CD14-positive monocyte (primary cell): ENCODE measurements at regions not wholly inside any gene's neighbourhood (a gene's known extent, or its start where the extent isn't known, plus 50 kb on each side); places are given as distances from the start of the nearest gene placed in this dataset.

Source experiments
- DNase-seq, 3 donors: peaks; one replicate each; pipeline ENCODE4 v3.0.0-alpha.2; 2011 to 2022
- H2AFZ ChIP-seq: 2 replicates; pipeline ENCODE4 v1.6.0; 2012; ENCODE audit warnings: mild to moderate bottlenecking, low read depth, low read length, inconsistent platforms; ENCODE audit not compliant: insufficient read depth, poor library complexity, severe bottlenecking
- H3K27ac ChIP-seq, 2 donors: 1 replicate in 1 of 2; 2 replicates in 1 of 2; pipeline ENCODE4 v1.5.1; 2012 to 2013; ENCODE audit warnings: low read length in 2 of 2, control low read depth in 1 of 2, inconsistent platforms in 1 of 2, low read depth in 1 of 2, mild to moderate bottlenecking in 1 of 2
- H3K27me3 ChIP-seq, 2 donors: one replicate each; pipeline versions ENCODE4 v1.6.0 to v1.6.1; 2011 to 2013; ENCODE audit warnings: low read length in 2 of 2; ENCODE audit not compliant: control insufficient read depth in 2 of 2, insufficient read depth in 2 of 2
- H3K36me3 ChIP-seq, 2 donors: replicated peaks in 1 of 2; 1 replicate in 1 of 2; 2 replicates in 1 of 2; pipeline versions ENCODE4 v1.5.1 to v1.6.1; 2012 to 2013; ENCODE audit warnings: low read length in 2 of 2, control low read depth in 1 of 2, inconsistent platforms in 1 of 2, mild to moderate bottlenecking in 1 of 2; ENCODE audit not compliant: insufficient read depth in 2 of 2, control insufficient read depth in 1 of 2
- H3K4me1 ChIP-seq, 2 donors: 1 replicate in 1 of 2; 2 replicates in 1 of 2; pipeline versions ENCODE4 v1.5.1 to v1.6.1; 2012 to 2013; ENCODE audit warnings: low read length in 2 of 2, control low read depth in 1 of 2, inconsistent platforms in 1 of 2, mild to moderate bottlenecking in 1 of 2, moderate library complexity in 1 of 2; ENCODE audit not compliant: insufficient read depth in 2 of 2, control insufficient read depth in 1 of 2
- H3K4me2 ChIP-seq: replicated peaks from 2 replicates; pipeline ENCODE3; 2012; ENCODE audit warnings: low read length, moderate library complexity, mild to moderate bottlenecking; ENCODE audit not compliant: poor library complexity, severe bottlenecking; ENCODE audit errors: extremely low read depth
- H3K4me3 ChIP-seq, 3 experiments: fragments of 200-600 bp in 1 of 3; sonication (generic) in 1 of 3; replicated peaks in 1 of 3; 1 replicate in 2 of 3; 2 replicates in 1 of 3; pipeline ENCODE4 v1.5.1; 2011 to 2013; ENCODE audit warnings: low read length in 3 of 3, mild to moderate bottlenecking in 3 of 3, control low read depth in 2 of 3, low read depth in 2 of 3, inconsistent platforms in 1 of 3, moderate library complexity in 1 of 3
- H3K79me2 ChIP-seq: 2 replicates; pipeline ENCODE4 v1.6.0; 2012; ENCODE audit warnings: mild to moderate bottlenecking, control low read depth, inconsistent platforms, low read length, moderate library complexity; ENCODE audit not compliant: insufficient read depth
- H3K9ac ChIP-seq: 2 replicates; pipeline ENCODE4 v1.6.0; 2017; ENCODE audit warnings: low read length, mild to moderate bottlenecking; ENCODE audit not compliant: insufficient read depth, poor library complexity, severe bottlenecking
- H3K9me3 ChIP-seq, 2 donors: replicated peaks in 1 of 2; 1 replicate in 1 of 2; 2 replicates in 1 of 2; pipeline versions ENCODE4 v1.5.1 to v1.6.1; 2012 to 2013; ENCODE audit warnings: low read length in 2 of 2, control low read depth in 1 of 2; ENCODE audit not compliant: control insufficient read depth in 1 of 2, insufficient read depth in 1 of 2
- H4K20me1 ChIP-seq: 2 replicates; pipeline ENCODE4 v1.6.0; 2012; ENCODE audit warnings: mild to moderate bottlenecking, low read length, control low read depth, moderate library complexity; ENCODE audit not compliant: insufficient read depth
- H3K27ac Mint-ChIP-seq, 7 donors: one replicate each; pipeline ENCODE4 v1.8.0; 2020; ENCODE audit warnings: mild to moderate bottlenecking in 7 of 7, mixed read lengths in 7 of 7, moderate library complexity in 6 of 7, inconsistent platforms in 2 of 7
- H3K27me3 Mint-ChIP-seq, 3 donors: one replicate each; pipeline ENCODE4 v1.8.0; 2021 to 2022; ENCODE audit warnings: low read depth in 3 of 3, mild to moderate bottlenecking in 3 of 3, mixed read lengths in 3 of 3, moderate library complexity in 3 of 3, inconsistent platforms in 1 of 3
- H3K36me3 Mint-ChIP-seq, 2 donors: one replicate each; pipeline ENCODE4 v1.8.0; 2020; ENCODE audit warnings: mixed read lengths in 2 of 2, inconsistent platforms in 1 of 2, mild to moderate bottlenecking in 1 of 2
- H3K4me1 Mint-ChIP-seq: one replicate; pipeline ENCODE4 v1.8.0; 2020; ENCODE audit warnings: mild to moderate bottlenecking, mixed read lengths
- H3K4me3 Mint-ChIP-seq, 2 donors: one replicate each; pipeline ENCODE4 v1.8.0; 2020; ENCODE audit warnings: mild to moderate bottlenecking in 2 of 2, mixed read lengths in 2 of 2, moderate library complexity in 1 of 2
- H3K9me3 Mint-ChIP-seq, 7 donors: one replicate each; pipeline ENCODE4 v1.8.0; 2020 to 2022; ENCODE audit warnings: mixed read lengths in 7 of 7, mild to moderate bottlenecking in 6 of 7, moderate library complexity in 6 of 7, inconsistent platforms in 2 of 7
- WGBS: methylation state at CpG from one replicate; pipeline ENCODE4 v1.1.5; 2013; ENCODE audit warnings: missing lambda C conversion rate; ENCODE audit not compliant: insufficient coverage; 5-methylcytosine and 5-hydroxymethylcytosine counted together
- intact Hi-C, 2 donors: fragments of 100-400 bp; cut with micrococcal nuclease; formaldehyde crosslinking; loops; one replicate each; pipeline versions ENCODE4 v1.15.0 to v1.15.1; 2023
- TF ChIP-seq, protein P1 (sequence below): fragments of 200-600 bp; IDR thresholded peaks from one replicate; pipeline ENCODE4 v1.8.0; 2022; ENCODE audit warnings: antibody characterized with exemption, mild to moderate bottlenecking

GRCh38 chr6:130282234-130282995, 59.7 kb upstream of the SAMD3 start:
- Mint-ChIP-seq H3K4me3 (no peak overlapping the region), H3K4me1 (no peaks in the 10 kb centered on the region), H3K27ac (no peak overlapping the region), H3K36me3 (no peaks in the 10 kb centered on the region), H3K27me3 (peaks cover 0 to 3% (median 2%) of the 10 kb centered on the region in 3 donors), H3K9me3 (peaks cover 0 to 7% (median 3%) of the 10 kb centered on the region in 7 donors)
- H3K4me1 ChIP-seq = no peaks in the 10 kb centered on the region
- no peak overlapping the region for H3K4me2 ChIP-seq
- TF ChIP-seq, protein P1, sequence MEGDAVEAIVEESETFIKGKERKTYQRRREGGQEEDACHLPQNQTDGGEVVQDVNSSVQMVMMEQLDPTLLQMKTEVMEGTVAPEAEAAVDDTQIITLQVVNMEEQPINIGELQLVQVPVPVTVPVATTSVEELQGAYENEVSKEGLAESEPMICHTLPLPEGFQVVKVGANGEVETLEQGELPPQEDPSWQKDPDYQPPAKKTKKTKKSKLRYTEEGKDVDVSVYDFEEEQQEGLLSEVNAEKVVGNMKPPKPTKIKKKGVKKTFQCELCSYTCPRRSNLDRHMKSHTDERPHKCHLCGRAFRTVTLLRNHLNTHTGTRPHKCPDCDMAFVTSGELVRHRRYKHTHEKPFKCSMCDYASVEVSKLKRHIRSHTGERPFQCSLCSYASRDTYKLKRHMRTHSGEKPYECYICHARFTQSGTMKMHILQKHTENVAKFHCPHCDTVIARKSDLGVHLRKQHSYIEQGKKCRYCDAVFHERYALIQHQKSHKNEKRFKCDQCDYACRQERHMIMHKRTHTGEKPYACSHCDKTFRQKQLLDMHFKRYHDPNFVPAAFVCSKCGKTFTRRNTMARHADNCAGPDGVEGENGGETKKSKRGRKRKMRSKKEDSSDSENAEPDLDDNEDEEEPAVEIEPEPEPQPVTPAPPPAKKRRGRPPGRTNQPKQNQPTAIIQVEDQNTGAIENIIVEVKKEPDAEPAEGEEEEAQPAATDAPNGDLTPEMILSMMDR = no peak
- intact Hi-C loops = no loop called here
- no peaks in the 10 kb centered on the region for H3K36me3 ChIP-seq
- no peak overlapping the region for H2AFZ ChIP-seq
- H3K9ac ChIP-seq = no peak overlapping the region
- H4K20me1 ChIP-seq = no peaks in the 10 kb centered on the region
- H3K27me3 ChIP-seq = no peaks in the 10 kb centered on the region
- H3K9me3 ChIP-seq = no peaks in the 10 kb centered on the region
- no CpG with 5 or more reads among the region's 2 CpGs for WGBS
- no peaks in the 10 kb centered on the region for H3K79me2 ChIP-seq
- no peak overlapping the region for H3K4me3 ChIP-seq
- DNase-seq = no peak
- H3K27ac ChIP-seq = no peak overlapping the region

DNA sequence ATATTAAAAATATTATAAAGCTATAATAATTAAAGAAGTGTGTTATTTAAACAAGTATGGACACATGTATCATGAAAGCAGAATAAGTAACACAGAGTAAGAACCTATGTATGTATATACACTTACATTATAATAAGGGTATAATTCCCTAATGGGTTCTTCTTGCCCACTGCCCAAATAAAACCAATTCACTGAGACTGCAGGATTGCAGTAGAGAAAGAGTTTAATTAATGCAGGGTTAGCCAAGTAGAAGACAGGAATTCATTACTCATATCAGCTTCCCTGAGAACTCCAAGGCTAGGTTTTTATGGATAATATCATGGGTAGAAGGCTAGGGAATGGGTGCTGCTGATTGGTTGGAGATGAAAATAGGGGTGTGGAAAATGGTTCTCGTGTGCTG, 53.8 kb upstream of the SAMD3 start:
- peaks cover 6 to 27% of the 10 kb centered on the region in 2 donors for H3K9me3 ChIP-seq
- Mint-ChIP-seq H3K27ac (no peak overlapping the region), H3K36me3 (no peaks in the 10 kb centered on the region), H3K9me3 (peaks cover 7 to 42% (median 22%) of the 10 kb centered on the region in 7 donors), H3K4me3 (no peak overlapping the region), H3K27me3 (peaks cover 0 to under 1% (median 0%) of the 10 kb centered on the region in 3 donors), H3K4me1 (no peaks in the 10 kb centered on the region)
- no peaks in the 10 kb centered on the region for H3K4me1 ChIP-seq
- H3K4me2 ChIP-seq = no peak overlapping the region
- no peaks in the 10 kb centered on the region for H4K20me1 ChIP-seq
- H3K4me3 ChIP-seq = no peak overlapping the region
- no CpG with 5 or more reads among the region's 1 CpG for WGBS
- H3K79me2 ChIP-seq = no peaks in the 10 kb centered on the region
- no peak overlapping the region for H3K27ac ChIP-seq
- TF ChIP-seq, protein P1 = no peak
- DNase-seq = no peak
- intact Hi-C loops = no loop called here
- H3K36me3 ChIP-seq = no peaks in the 10 kb centered on the region
- H3K27me3 ChIP-seq = no peaks in the 10 kb centered on the region
- H2AFZ ChIP-seq = no peak overlapping the region
- H3K9ac ChIP-seq = no peak overlapping the region
